Effector memory CD8-positive, alpha-beta T cell (primary cell): ENCODE measurements at regions not wholly inside any gene's neighbourhood (a gene's known extent, or its start where the extent isn't known, plus 50 kb on each side); places are given as distances from the start of the nearest gene placed in this dataset.

Experiments used
- ATAC-seq: fragments of 150-1000 bp; cut with Tn5 transposase; replicated peaks from 2 replicates; pipeline ENCODE4 v1.10.0; 2021; ENCODE audit warnings: mild to moderate bottlenecking, moderate library complexity
- DNase-seq, 3 experiments: peaks; one replicate each; pipeline ENCODE4 v3.0.0; 2021
- H3K27ac Mint-ChIP-seq, 2 donors: one replicate each; pipeline ENCODE4 v1.8.0; 2022; ENCODE audit warnings: mild to moderate bottlenecking in 2 of 2, mixed read lengths in 2 of 2, moderate library complexity in 2 of 2
- H3K27me3 Mint-ChIP-seq, 2 donors: one replicate each; pipeline ENCODE4 v1.8.0; 2022; ENCODE audit warnings: mixed read lengths in 2 of 2
- H3K36me3 Mint-ChIP-seq: one replicate; pipeline ENCODE4 v1.8.0; 2022; ENCODE audit warnings: mild to moderate bottlenecking, moderate library complexity, mixed read lengths; ENCODE audit not compliant: insufficient read depth
- H3K4me1 Mint-ChIP-seq, 2 donors: one replicate each; pipeline ENCODE4 v1.8.0; 2022; ENCODE audit warnings: low read depth in 2 of 2, mixed read lengths in 2 of 2
- H3K4me3 Mint-ChIP-seq, 2 donors: one replicate each; pipeline ENCODE4 v1.8.0; 2022; ENCODE audit warnings: mild to moderate bottlenecking in 2 of 2, mixed read lengths in 2 of 2, moderate library complexity in 2 of 2
- H3K9me3 Mint-ChIP-seq, 2 donors: one replicate each; pipeline ENCODE4 v1.8.0; 2022; ENCODE audit warnings: mixed read lengths in 2 of 2

DNA sequence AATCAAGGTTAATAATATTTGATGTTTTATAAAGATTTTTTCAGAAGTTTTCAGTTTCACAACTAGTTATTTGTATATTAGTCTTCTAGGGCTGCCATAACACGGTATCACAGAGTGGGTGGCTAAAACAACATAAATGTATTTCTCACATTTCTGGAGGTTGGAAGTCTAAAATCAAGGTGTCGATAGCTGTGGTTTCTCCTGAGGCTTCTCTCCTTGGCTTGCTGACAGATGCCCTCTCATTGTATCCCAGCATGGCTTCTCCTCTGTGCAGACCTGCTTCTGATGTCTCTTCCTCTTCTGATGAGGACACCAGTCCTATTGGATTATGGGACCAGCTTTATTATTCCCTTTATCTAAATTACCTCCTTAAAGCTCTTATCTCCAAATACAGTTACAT, 1456.6 kb downstream of the STIM2 start:
- Mint-ChIP-seq H3K36me3 (no peaks in the 10 kb centered on the region), H3K27ac (no peak overlapping the region), H3K4me1 (no peaks in the 10 kb centered on the region), H3K9me3 (peaks cover 0 to 10% of the 10 kb centered on the region in 2 donors), H3K27me3 (no peaks in the 10 kb centered on the region), H3K4me3 (no peak overlapping the region)
- no peak for DNase-seq
- ATAC-seq: no peak

DNA sequence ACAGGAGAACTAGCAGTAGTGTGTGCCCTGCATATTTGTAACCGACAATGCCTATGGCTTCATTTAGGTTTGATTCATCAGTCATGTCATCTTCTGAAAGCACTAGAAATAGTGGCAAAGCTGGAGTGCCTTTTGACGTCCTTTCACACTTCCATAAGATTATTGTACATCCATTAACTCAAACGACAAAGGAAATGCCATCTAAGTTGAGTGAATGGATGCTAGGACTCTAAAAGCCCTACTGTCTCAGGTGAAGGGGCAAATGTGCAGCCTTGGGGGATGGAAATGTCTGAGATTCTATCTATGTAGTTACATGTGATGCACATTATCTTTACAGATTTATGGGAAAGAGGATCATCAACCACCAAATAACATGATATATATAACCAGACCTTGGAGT, 1473.6 kb downstream of the STIM2 start:
- Mint-ChIP-seq H3K27ac (no peak overlapping the region), H3K9me3 (peaks cover 0 to 12% of the 10 kb centered on the region in 2 donors), H3K36me3 (no peaks in the 10 kb centered on the region), H3K4me3 (no peak overlapping the region), H3K27me3 (no peaks in the 10 kb centered on the region), H3K4me1 (no peaks in the 10 kb centered on the region)
- DNase-seq (no peak), ATAC-seq (no peak)

DNA sequence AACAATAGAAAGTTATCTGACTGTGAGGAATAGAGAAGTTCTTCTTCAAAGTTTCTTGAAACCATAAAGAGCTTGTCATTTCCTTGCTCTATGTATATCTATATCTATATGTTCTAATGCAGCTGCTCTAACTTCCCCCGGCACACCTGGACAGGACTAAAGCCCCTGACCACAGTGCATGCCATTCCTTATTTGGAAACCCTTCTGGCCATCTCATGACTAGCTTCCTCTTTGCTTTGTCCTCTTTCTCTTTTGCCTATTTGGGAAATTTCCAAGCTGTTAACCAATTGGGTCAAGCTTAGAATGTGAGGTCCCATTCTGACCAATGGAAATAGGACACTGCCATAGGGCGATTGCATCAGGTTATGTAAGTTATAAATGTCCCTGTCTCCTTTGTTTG, 1481.1 kb downstream of the STIM2 start:
- Mint-ChIP-seq H3K27me3 (no peaks in the 10 kb centered on the region), H3K4me1 (no peaks in the 10 kb centered on the region), H3K9me3 (peaks cover 11 to 28% of the 10 kb centered on the region in 2 donors), H3K27ac (no peak overlapping the region), H3K4me3 (no peak overlapping the region), H3K36me3 (no peaks in the 10 kb centered on the region)
- DNase-seq: no peak
- ATAC-seq: no peak

DNA sequence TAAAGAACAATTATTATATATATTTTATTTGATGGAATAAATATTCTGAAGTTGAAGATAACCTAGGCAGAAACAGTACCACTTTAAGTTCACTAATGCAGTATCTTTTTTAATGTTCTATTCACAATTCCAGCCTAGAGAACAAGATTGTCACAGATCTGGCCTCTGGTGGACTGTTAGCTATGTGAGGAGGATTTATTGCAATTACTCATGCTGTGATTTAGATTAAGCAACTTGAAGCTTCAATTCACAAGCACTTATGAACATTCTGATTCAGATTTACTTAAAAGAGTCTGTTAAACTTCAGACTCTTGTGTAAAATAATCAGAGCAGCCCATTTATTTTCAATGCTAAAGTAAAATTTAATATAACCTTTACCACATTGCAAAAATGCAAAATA, 1489.8 kb downstream of the STIM2 start:
- no peak overlapping the region for H3K27ac Mint-ChIP-seq
- H3K4me3 Mint-ChIP-seq: no peak overlapping the region
- H3K9me3 Mint-ChIP-seq: peaks cover 0 to 5% of the 10 kb centered on the region in 2 donors
- H3K4me1 Mint-ChIP-seq: no peaks in the 10 kb centered on the region
- no peak for DNase-seq
- no peaks in the 10 kb centered on the region for H3K36me3 Mint-ChIP-seq
- H3K27me3 Mint-ChIP-seq: no peaks in the 10 kb centered on the region
- no peak for ATAC-seq

DNA sequence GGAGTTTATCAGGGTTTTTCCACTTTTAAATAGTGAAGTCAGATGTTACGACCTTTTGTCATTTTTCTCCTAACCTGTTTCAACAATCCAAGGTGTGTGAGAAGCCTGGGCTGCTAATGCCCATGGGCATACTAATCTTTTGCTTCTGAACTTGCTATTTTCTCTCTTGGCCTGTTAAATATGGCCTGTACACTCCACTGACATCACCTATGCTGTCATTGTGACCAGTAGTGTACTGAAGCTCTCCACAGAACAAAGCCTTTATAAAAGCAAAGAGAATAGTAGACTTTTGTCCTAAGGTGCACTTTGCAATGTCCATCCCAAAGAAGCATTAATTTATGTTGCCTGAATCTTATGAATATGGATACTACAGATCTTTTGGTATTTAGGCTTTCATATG, 1490.5 kb downstream of the STIM2 start:
- H3K4me3 Mint-ChIP-seq: no peak overlapping the region
- ATAC-seq (no peak), DNase-seq (no peak)
- H3K27ac Mint-ChIP-seq: no peak overlapping the region
- H3K36me3 Mint-ChIP-seq: no peaks in the 10 kb centered on the region
- H3K4me1 Mint-ChIP-seq: no peaks in the 10 kb centered on the region
- H3K27me3 Mint-ChIP-seq: no peaks in the 10 kb centered on the region
- peaks cover 0 to 5% of the 10 kb centered on the region in 2 donors for H3K9me3 Mint-ChIP-seq

DNA sequence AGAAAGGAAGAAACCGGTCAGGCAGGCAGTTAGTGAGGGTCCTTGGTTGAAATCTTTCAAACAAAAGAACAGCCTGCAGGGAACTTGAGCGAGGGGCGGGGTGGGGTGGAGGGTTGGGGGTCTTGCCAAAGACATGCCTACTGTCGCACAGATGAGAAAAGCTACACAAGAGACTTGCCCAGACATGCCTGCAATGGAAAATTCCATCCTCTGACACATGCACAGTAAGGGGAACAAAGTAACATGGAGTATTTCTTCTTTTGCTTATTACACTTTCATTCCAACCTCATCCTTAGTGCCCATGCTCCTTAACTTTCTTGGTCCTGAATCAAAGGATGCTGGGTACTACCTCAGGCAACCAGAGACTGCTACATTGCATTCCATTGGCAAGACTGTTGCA, 1491.2 kb downstream of the STIM2 start:
- ATAC-seq (no peak), DNase-seq (no peak)
- Mint-ChIP-seq H3K27me3 (no peaks in the 10 kb centered on the region), H3K4me1 (no peaks in the 10 kb centered on the region), H3K27ac (no peak overlapping the region), H3K4me3 (no peak overlapping the region), H3K36me3 (no peaks in the 10 kb centered on the region), H3K9me3 (peaks cover 0 to 2% of the 10 kb centered on the region in 2 donors)

DNA sequence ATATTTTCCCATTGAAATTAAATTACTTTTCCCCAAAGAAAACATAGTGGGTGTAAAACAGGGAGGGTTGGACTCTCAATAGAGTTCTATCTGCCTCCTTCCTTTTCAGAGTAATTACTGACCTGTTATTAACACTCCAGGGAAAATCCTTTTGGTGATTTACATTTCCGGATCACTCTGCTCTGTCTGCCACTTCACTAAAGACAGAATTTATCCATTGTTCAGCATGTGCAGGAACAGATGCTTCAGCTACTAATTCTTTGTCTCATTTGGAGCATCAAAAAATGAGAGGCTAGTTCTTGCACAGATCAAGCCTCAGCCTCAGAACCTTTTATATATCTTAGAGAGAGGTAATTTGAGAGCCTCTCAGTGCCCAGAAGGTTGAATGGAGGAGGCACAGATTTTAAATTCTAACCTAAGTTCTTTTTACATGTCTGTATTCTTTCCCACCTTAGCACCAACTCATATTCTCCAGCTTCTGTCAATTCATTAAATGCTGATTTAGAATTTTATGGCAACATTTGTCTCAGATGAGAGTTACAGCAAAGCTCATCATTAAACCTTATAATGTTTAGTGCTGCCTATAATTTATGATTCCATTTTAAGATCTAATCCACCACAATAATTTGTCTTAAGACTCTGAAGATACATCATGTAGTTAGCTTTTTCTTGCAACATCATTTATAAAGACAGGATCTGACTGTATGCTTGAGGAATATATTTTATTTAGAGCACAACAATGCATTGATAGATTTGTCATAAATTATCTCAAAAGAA, 1494.4 kb downstream of the STIM2 start:
- Mint-ChIP-seq H3K4me3 (no peak overlapping the region), H3K4me1 (no peaks in the 10 kb centered on the region), H3K27ac (no peak overlapping the region), H3K27me3 (no peaks in the 10 kb centered on the region), H3K9me3 (peaks cover 0 to 2% of the 10 kb centered on the region in 2 donors), H3K36me3 (no peaks in the 10 kb centered on the region)
- ATAC-seq (no peak), DNase-seq (no peak)

DNA sequence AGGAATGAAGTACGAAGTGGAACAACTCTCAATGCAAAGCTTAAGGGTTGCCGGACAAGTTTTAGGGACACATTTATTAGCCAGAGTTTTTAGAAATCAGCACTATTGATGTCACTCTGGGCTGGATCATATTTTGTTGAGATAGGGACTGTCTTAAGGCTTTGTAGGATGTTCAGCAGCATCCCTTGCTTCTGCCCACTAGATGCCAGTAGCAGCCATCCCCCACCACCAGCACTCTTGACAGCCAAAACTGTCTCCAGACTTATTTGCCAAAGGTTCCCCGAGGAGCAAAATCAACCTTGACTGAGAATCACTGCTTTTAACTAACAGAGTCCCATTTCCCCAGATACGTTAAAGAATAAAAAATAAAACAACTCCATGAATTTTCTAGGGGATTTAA, 1497.3 kb downstream of the STIM2 start:
- H3K36me3 Mint-ChIP-seq: no peaks in the 10 kb centered on the region
- H3K9me3 Mint-ChIP-seq: peaks cover 0 to 4% of the 10 kb centered on the region in 2 donors
- no peak overlapping the region for H3K27ac Mint-ChIP-seq
- no peaks in the 10 kb centered on the region for H3K4me1 Mint-ChIP-seq
- H3K4me3 Mint-ChIP-seq: no peak overlapping the region
- no peak for DNase-seq
- ATAC-seq: no peak
- no peaks in the 10 kb centered on the region for H3K27me3 Mint-ChIP-seq

DNA sequence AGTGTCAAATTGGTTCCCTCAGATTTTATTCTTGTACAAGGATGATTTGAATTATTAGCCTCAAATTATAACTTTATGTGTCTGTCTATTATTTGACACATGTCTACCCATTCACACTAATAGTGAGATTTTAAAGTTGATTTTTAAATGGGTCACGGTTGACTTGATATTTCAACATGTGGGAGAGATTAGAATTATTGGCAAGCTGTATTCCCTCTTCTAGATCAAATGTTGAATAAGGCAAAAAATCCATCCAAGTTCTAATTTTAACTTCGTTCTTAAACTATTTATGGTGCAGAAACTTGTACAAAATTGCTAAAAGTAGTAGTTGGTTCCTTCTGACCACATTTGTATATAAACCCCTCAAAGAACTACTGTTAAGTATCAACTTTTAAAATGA, 1498.0 kb downstream of the STIM2 start:
- Mint-ChIP-seq H3K4me3 (no peak overlapping the region), H3K27me3 (no peaks in the 10 kb centered on the region), H3K4me1 (no peaks in the 10 kb centered on the region), H3K27ac (no peak overlapping the region), H3K9me3 (peaks cover 0 to 4% of the 10 kb centered on the region in 2 donors), H3K36me3 (no peaks in the 10 kb centered on the region)
- no peak for DNase-seq
- no peak for ATAC-seq

DNA sequence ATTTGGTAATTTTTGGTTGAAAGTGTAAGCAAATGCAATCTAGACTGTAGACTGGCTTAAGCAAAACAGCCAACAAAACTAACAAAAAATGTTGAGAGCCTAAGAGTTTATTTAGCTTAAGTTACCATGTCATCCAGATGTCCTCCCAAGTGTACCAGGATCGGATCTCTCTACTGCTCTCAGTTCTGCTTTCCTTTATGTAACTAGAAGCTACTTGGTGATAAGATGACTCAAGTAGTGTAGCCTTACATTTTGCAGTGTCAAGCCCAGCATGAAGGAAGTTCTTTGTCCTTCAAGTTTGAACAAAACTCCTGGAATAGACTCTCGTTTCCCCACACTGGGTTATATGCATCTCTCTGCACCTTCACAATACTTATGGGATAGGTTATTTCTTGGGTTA, 1500.0 kb downstream of the STIM2 start:
- no peak overlapping the region for H3K4me3 Mint-ChIP-seq
- ATAC-seq (no peak), DNase-seq (no peak)
- H3K4me1 Mint-ChIP-seq: no peaks in the 10 kb centered on the region
- no peak overlapping the region for H3K27ac Mint-ChIP-seq
- no peaks in the 10 kb centered on the region for H3K27me3 Mint-ChIP-seq
- peaks cover 1 to 5% of the 10 kb centered on the region in 2 donors for H3K9me3 Mint-ChIP-seq
- H3K36me3 Mint-ChIP-seq: no peaks in the 10 kb centered on the region

DNA sequence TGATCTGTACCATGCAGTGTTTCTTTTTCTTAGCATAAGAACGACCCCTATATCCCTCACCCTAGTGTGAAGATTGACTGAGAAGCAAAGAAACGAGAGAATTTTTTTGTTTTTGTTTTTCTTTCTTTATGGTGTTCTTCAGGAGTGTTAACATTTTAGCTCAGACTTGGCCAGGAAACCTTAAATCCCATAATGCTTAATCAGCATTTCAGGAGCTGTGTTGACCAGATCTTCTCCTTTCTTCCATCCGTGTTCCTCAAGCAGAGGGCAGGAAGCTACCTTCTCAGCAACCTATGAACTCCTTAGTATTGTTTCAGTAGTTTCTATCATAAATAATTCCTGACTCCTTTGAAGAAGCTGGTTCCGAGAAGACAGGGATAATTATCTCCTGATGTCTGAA, 1501.5 kb downstream of the STIM2 start:
- Mint-ChIP-seq H3K27ac (no peak overlapping the region), H3K9me3 (peaks cover 9 to 13% of the 10 kb centered on the region in 2 donors), H3K27me3 (no peaks in the 10 kb centered on the region), H3K36me3 (no peaks in the 10 kb centered on the region), H3K4me1 (no peaks in the 10 kb centered on the region), H3K4me3 (no peak overlapping the region)
- no peak for DNase-seq
- no peak for ATAC-seq

DNA sequence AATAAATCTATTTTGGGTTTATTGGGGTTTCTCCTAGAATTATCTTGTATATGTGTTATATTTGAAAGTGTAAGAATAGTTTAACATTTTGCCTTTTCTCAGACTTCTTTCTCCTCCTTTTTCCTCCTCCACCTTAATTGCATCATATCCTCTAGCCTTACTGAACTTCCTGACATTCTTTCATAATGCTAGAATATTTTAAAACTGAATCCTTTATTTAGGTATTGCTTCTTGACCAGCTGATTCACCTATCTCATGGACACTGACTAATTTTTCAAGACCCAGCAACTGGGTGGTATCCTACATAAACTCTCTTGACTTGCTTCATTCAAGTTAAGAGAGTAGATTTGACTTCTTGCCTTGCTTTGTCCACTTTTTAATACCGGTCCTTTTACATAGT, 1508.9 kb downstream of the STIM2 start:
- Mint-ChIP-seq H3K4me1 (no peaks in the 10 kb centered on the region), H3K4me3 (no peak overlapping the region), H3K9me3 (peaks cover 9 to 10% of the 10 kb centered on the region in 2 donors), H3K36me3 (no peaks in the 10 kb centered on the region), H3K27ac (no peak overlapping the region), H3K27me3 (no peaks in the 10 kb centered on the region)
- no peak for DNase-seq
- ATAC-seq: no peak

DNA sequence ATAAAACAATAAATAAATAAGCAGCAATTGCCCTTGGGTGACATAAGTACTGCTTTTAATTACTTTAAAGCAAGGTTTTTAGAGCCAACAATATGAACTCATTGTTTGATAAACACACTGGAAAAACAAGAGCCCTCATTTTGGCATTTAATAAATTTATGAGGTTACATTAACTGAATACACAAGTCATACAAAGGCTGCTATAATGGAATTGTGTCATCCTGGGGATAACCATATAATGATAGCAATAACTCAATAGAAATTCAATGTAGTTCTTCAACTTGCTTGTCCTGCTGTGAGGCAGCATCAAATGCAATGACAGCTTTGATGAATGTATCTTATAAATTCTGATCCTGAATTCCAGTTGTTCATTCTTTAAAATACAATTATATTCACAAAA, 1512.5 kb downstream of the STIM2 start:
- DNase-seq: no peak
- no peaks in the 10 kb centered on the region for H3K36me3 Mint-ChIP-seq
- ATAC-seq: no peak
- H3K4me1 Mint-ChIP-seq: no peaks in the 10 kb centered on the region
- no peaks in the 10 kb centered on the region for H3K27me3 Mint-ChIP-seq
- H3K4me3 Mint-ChIP-seq: no peak overlapping the region
- H3K27ac Mint-ChIP-seq: no peak overlapping the region
- H3K9me3 Mint-ChIP-seq: peaks cover 8 to 14% of the 10 kb centered on the region in 2 donors

DNA sequence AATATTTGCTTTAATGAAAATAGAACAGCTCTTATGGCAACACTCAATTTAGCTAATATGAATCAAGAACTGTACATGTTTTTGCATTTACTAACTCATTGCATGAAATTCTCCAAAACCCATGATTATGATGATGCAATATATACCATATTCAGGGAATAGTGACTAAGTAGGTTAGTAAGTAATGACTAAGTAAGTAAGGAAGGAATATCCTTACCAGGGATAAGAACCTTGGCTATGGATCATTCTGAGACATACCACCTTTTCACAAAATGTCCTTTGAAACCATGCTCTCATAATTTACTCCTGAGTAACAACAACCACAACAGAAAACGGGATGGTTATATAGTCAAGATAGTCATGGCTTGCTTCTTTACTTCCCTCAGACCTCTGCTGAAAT, 1513.0 kb downstream of the STIM2 start:
- DNase-seq: no peak
- ATAC-seq: no peak
- Mint-ChIP-seq H3K27ac (no peak overlapping the region), H3K36me3 (no peaks in the 10 kb centered on the region), H3K9me3 (peaks cover 8 to 18% of the 10 kb centered on the region in 2 donors), H3K4me1 (no peaks in the 10 kb centered on the region), H3K4me3 (no peak overlapping the region), H3K27me3 (no peaks in the 10 kb centered on the region)
